Caco-2 (cell line): ENCODE measurements at regions not wholly inside any gene's neighbourhood (a gene's known extent, or its start where the extent isn't known, plus 50 kb on each side); places are given as distances from the start of the nearest gene placed in this dataset.

ENCODE experiments used
- BruUV-seq: library from RNA; stranded (reverse); fragments of 400-500 nt; replicated peaks from 2 replicates; lab custom pipeline; 2021; lab: Mats Ljungman, UMichigan
- CTCF ChIA-PET: fragments of 300-600 bp; sonication (Branson Sonifier 250); formaldehyde crosslinking; loops from one replicate; lab custom pipeline; 2022; ENCODE audit warnings: antibody characterized with exemption; lab: Charles Lee
- POLR2A ChIA-PET: fragments of 300-600 bp; sonication (Branson Sonifier 250); formaldehyde crosslinking; loops from one replicate; lab custom pipeline; 2022; ENCODE audit warnings: antibody characterized with exemption; lab: Charles Lee
- DNase-seq, 2 experiments: peaks; one replicate each; pipeline versions ENCODE4 v3.0.0 to v3.0.0-alpha.2; 2020 to 2022
- H3K27me3 ChIP-seq: replicated peaks from 2 replicates; pipeline ENCODE4 v1.6.0; 2011; ENCODE audit warnings: low read length; ENCODE audit not compliant: control insufficient read depth, insufficient read depth
- H3K36me3 ChIP-seq: 2 replicates; pipeline ENCODE4 v1.5.1; 2011; ENCODE audit warnings: low read length; ENCODE audit not compliant: control insufficient read depth, insufficient read depth
- H3K4me1 ChIP-seq: fragments of 250-450 bp; sonication (Bioruptor Pico); 2 replicates; pipeline ENCODE4 v1.5.1; 2020; ENCODE audit warnings: mild to moderate bottlenecking
- H3K4me3 ChIP-seq: 2 replicates; pipeline ENCODE4 v1.5.1; 2011; ENCODE audit warnings: low read depth, mild to moderate bottlenecking, control low read depth, low read length
- H3K9me3 ChIP-seq: fragments of 250-450 bp; sonication (Bioruptor Pico); 2 replicates; pipeline ENCODE4 v1.5.1; 2020; ENCODE audit warnings: mild to moderate bottlenecking, moderate library complexity
- H3K27ac Mint-ChIP-seq: one replicate; pipeline ENCODE4 v1.8.0; 2022; ENCODE audit warnings: mixed read lengths; ENCODE audit not compliant: unreplicated experiment
- H3K27me3 Mint-ChIP-seq: one replicate; pipeline ENCODE4 v1.8.0; 2022; ENCODE audit warnings: mixed read lengths; ENCODE audit not compliant: insufficient read depth, unreplicated experiment
- H3K36me3 Mint-ChIP-seq: one replicate; pipeline ENCODE4 v1.8.0; 2022; ENCODE audit warnings: mild to moderate bottlenecking, mixed read lengths; ENCODE audit not compliant: insufficient read depth, unreplicated experiment
- H3K4me1 Mint-ChIP-seq: one replicate; pipeline ENCODE4 v1.8.0; 2022; ENCODE audit warnings: low read depth, mixed read lengths; ENCODE audit not compliant: unreplicated experiment
- H3K4me3 Mint-ChIP-seq: one replicate; pipeline ENCODE4 v1.8.0; 2022; ENCODE audit warnings: mild to moderate bottlenecking, moderate library complexity, mixed read lengths; ENCODE audit not compliant: unreplicated experiment
- H3K9me3 Mint-ChIP-seq: one replicate; pipeline ENCODE4 v1.8.0; 2022; ENCODE audit warnings: mixed read lengths; ENCODE audit not compliant: unreplicated experiment
- intact Hi-C: fragments of 100-400 bp; cut with micrococcal nuclease; formaldehyde crosslinking; loops from one replicate; pipeline ENCODE4 v1.10.0; 2022; ENCODE audit not compliant: unreplicated experiment
- TF ChIP-seq, protein P1 (sequence below), 2 experiments: fragments of 200-600 bp in 1 of 2; IDR thresholded peaks; 1 replicate in 1 of 2; 2 replicates in 1 of 2; pipeline versions ENCODE4 v1.5.1 to v1.8.0; 2011 to 2022; ENCODE audit warnings: antibody characterized with exemption in 1 of 2, control low read depth in 1 of 2, inconsistent platforms in 1 of 2, low read depth in 1 of 2, low read length in 1 of 2, mild to moderate bottlenecking in 1 of 2, moderate library complexity in 1 of 2; ENCODE audit not compliant: insufficient read depth in 1 of 2, severe bottlenecking in 1 of 2, unreplicated experiment in 1 of 2

- Mint-ChIP-seq H3K4me1 (no peaks in the 10 kb centered on the region), H3K27me3 (no peaks in the 10 kb centered on the region), H3K4me3 (no peak overlapping the region), H3K36me3 (no peaks in the 10 kb centered on the region), H3K27ac (no peak overlapping the region), H3K9me3 (no peaks in the 10 kb centered on the region)
- Histone ChIP-seq H3K27me3 (no peaks in the 10 kb centered on the region), H3K9me3 (no peaks in the 10 kb centered on the region), H3K36me3 (no peaks in the 10 kb centered on the region), H3K4me3 (no peak overlapping the region), H3K4me1 (no peaks in the 10 kb centered on the region)
- CTCF ChIA-PET, result interaction anchor here (0.6 kb wide), 1 partner anchor 238 kb away, joined by 4 read pairs; no protein-coding TSS in a partner anchor
- DNase-seq, result no peak
- no TSS peak for BruUV-seq
- intact Hi-C loops, result no loop called here
- POLR2A ChIA-PET, result no interaction called here
- TF ChIP-seq, protein P1, sequence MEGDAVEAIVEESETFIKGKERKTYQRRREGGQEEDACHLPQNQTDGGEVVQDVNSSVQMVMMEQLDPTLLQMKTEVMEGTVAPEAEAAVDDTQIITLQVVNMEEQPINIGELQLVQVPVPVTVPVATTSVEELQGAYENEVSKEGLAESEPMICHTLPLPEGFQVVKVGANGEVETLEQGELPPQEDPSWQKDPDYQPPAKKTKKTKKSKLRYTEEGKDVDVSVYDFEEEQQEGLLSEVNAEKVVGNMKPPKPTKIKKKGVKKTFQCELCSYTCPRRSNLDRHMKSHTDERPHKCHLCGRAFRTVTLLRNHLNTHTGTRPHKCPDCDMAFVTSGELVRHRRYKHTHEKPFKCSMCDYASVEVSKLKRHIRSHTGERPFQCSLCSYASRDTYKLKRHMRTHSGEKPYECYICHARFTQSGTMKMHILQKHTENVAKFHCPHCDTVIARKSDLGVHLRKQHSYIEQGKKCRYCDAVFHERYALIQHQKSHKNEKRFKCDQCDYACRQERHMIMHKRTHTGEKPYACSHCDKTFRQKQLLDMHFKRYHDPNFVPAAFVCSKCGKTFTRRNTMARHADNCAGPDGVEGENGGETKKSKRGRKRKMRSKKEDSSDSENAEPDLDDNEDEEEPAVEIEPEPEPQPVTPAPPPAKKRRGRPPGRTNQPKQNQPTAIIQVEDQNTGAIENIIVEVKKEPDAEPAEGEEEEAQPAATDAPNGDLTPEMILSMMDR (IDR thresholded peaks at IDR 0.05; ENCODE audit: insufficient read depth in 1 of 2, low read depth in 1 of 2, low read length in 1 of 2, severe bottlenecking in 1 of 2, unreplicated experiment in 1 of 2), result no peak
Observed at GRCh38 chr2:215573496-215573895, 137.6 kb upstream of the FN1 start.

DNA sequence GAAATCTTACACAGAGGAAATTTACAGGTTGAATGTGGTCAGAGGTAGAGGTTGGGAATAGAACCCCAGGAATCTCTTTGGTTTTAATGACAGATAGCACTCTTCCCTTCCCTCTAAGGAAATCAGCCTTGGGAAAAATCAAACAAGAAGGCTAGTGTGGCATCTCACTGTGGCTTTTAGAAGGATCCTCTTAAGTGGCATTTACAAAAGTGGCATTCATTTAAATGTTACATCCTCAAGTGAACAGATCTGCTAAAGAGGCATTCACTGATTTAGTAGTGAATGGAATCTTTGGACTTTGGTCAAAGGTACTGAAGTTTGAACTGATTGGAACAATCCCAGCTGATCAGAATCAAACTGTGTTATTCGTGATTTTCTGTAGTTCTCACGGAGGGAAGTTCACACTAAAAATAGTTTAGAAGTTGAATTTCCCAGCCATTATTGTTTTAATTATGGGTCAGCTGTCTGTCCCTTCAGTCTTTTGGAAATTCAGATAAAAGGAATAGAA lies 136.5 kb upstream of the FN1 start:
- Histone ChIP-seq H3K9me3 (no peaks in the 10 kb centered on the region), H3K4me1 (no peaks in the 10 kb centered on the region), H3K4me3 (no peak overlapping the region), H3K27me3 (no peaks in the 10 kb centered on the region), H3K36me3 (no peaks in the 10 kb centered on the region)
- ChIA-PET POLR2A (no interaction called here), CTCF (no interaction called here)
- Mint-ChIP-seq H3K27ac (no peak overlapping the region), H3K4me3 (no peak overlapping the region), H3K36me3 (no peaks in the 10 kb centered on the region), H3K4me1 (no peaks in the 10 kb centered on the region), H3K9me3 (no peaks in the 10 kb centered on the region), H3K27me3 (no peaks in the 10 kb centered on the region)
- intact Hi-C loops, result no loop called here
- no TSS peak for BruUV-seq
- no peak for DNase-seq
- TF ChIP-seq, protein P1 (IDR thresholded peaks at IDR 0.05; ENCODE audit: insufficient read depth in 1 of 2, low read depth in 1 of 2, low read length in 1 of 2, severe bottlenecking in 1 of 2, unreplicated experiment in 1 of 2), result no peak

- no peak overlapping the region for H3K4me3 Mint-ChIP-seq
- H3K9me3 Mint-ChIP-seq, result no peaks in the 10 kb centered on the region
- POLR2A ChIA-PET, result no interaction called here
- CTCF ChIA-PET, result no interaction called here
- TF ChIP-seq, protein P1 (IDR thresholded peaks at IDR 0.05; ENCODE audit: insufficient read depth in 1 of 2, low read depth in 1 of 2, low read length in 1 of 2, severe bottlenecking in 1 of 2, unreplicated experiment in 1 of 2), result no peak
- Histone ChIP-seq H3K4me3 (no peak overlapping the region), H3K4me1 (peaks cover 4% of the 10 kb centered on the region; the same call in 1 of the 2 replicates), H3K36me3 (no peaks in the 10 kb centered on the region), H3K27me3 (no peaks in the 10 kb centered on the region), H3K9me3 (no peaks in the 10 kb centered on the region)
- no peak for DNase-seq
- no peaks in the 10 kb centered on the region for H3K27me3 Mint-ChIP-seq
- no TSS peak for BruUV-seq
- no peak overlapping the region for H3K27ac Mint-ChIP-seq
- H3K36me3 Mint-ChIP-seq, result no peaks in the 10 kb centered on the region
- intact Hi-C loops, result no loop called here
- H3K4me1 Mint-ChIP-seq, result no peaks in the 10 kb centered on the region
Observed at GRCh38 chr2:215571689-215572088, 135.8 kb upstream of the FN1 start.
